WTC11 (cell line): ENCODE measurements at regions not wholly inside any gene's neighbourhood (a gene's known extent, or its start where the extent isn't known, plus 50 kb on each side); places are given as distances from the start of the nearest gene placed in this dataset.

Experiments used
- CREM ChIP-seq: sonication (generic); formaldehyde crosslinking; IDR thresholded peaks from 2 replicates; pipeline ENCODE4 v1.8.1; 2022; ENCODE audit warnings: mild to moderate bottlenecking, missing genetic modification reagents, moderate library complexity
- ELF4 ChIP-seq: sonication (generic); formaldehyde crosslinking; IDR thresholded peaks from 2 replicates; pipeline ENCODE4 v1.8.1; 2022; ENCODE audit warnings: low read depth, mild to moderate bottlenecking, moderate library complexity, missing genetic modification reagents
- ETV6 ChIP-seq: sonication (generic); formaldehyde crosslinking; IDR thresholded peaks from 2 replicates; pipeline ENCODE4 v1.8.1; 2022; ENCODE audit warnings: mild to moderate bottlenecking, missing genetic modification reagents
- JUN ChIP-seq: sonication (generic); formaldehyde crosslinking; IDR thresholded peaks from 2 replicates; pipeline ENCODE4 v1.8.0; 2023; ENCODE audit warnings: mild to moderate bottlenecking, missing genetic modification reagents
- NR3C1 ChIP-seq: sonication (generic); formaldehyde crosslinking; conservative IDR thresholded peaks from 2 replicates; pipeline ENCODE4 v1.8.1; 2023; ENCODE audit warnings: low read depth, mild to moderate bottlenecking, missing genetic modification reagents
- TP53 ChIP-seq: sonication (generic); formaldehyde crosslinking; IDR thresholded peaks from 2 replicates; pipeline ENCODE4 v1.8.1; 2023; ENCODE audit warnings: mild to moderate bottlenecking, missing genetic modification reagents
- ZNF121 ChIP-seq: sonication (generic); formaldehyde crosslinking; IDR thresholded peaks from 2 replicates; pipeline ENCODE4 v1.8.0; 2023; ENCODE audit warnings: missing genetic modification reagents
- TF ChIP-seq, protein P1 (sequence below): sonication (generic); formaldehyde crosslinking; IDR thresholded peaks from 2 replicates; pipeline ENCODE4 v1.8.0; 2022; ENCODE audit warnings: mild to moderate bottlenecking, missing genetic modification reagents
- TF ChIP-seq, protein P2 (sequence below): sonication (generic); formaldehyde crosslinking; IDR thresholded peaks from 2 replicates; pipeline ENCODE4 v1.8.0; 2022; ENCODE audit warnings: mild to moderate bottlenecking, missing genetic modification reagents
- TF ChIP-seq, protein P3 (sequence below): sonication (generic); formaldehyde crosslinking; IDR thresholded peaks from 2 replicates; pipeline ENCODE4 v1.8.0; 2022; ENCODE audit warnings: mild to moderate bottlenecking, missing genetic modification reagents
- TF ChIP-seq, protein P4 (sequence below): fragments of 200-600 bp; IDR thresholded peaks from 2 replicates; pipeline ENCODE4 v1.8.0; 2022; ENCODE audit warnings: antibody characterized with exemption
- TF ChIP-seq, protein P5 (sequence below): sonication (generic); formaldehyde crosslinking; IDR thresholded peaks from 2 replicates; pipeline ENCODE4 v1.8.1; 2022; ENCODE audit warnings: low read depth, mild to moderate bottlenecking, moderate library complexity, missing genetic modification reagents, borderline replicate concordance
- TF ChIP-seq, protein P6 (sequence below): sonication (generic); formaldehyde crosslinking; IDR thresholded peaks from 2 replicates; pipeline ENCODE4 v1.8.1; 2022; ENCODE audit warnings: low read depth, missing genetic modification reagents, borderline replicate concordance
- TF ChIP-seq, protein P7 (sequence below): sonication (generic); formaldehyde crosslinking; IDR thresholded peaks from 2 replicates; pipeline ENCODE4 v1.8.0; 2022; ENCODE audit warnings: mild to moderate bottlenecking, missing genetic modification reagents

DNA sequence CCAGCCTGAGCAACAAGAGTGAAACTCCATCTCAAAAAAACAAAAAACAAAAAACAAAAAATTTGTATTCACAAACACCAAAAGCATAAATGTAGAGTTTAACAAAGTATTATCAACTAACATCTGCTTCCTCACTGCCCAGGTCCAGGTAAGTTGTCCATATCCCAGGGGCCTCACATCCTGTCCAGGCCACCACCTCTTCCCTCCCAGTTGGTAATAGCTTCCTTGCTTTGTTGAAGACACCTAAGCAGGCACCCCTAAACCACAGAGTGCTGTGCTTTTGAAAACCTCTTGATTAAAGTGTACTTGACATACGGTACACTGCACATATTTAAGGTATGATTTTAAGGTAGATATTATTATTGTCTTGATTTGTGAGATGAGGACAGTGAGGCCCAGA is 299.8 kb downstream of the SHQ1 start:
- TF ChIP-seq, protein P1, sequence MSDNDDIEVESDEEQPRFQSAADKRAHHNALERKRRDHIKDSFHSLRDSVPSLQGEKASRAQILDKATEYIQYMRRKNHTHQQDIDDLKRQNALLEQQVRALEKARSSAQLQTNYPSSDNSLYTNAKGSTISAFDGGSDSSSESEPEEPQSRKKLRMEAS (CRISPR knock-in tag): no peak
- TF ChIP-seq, protein P2, sequence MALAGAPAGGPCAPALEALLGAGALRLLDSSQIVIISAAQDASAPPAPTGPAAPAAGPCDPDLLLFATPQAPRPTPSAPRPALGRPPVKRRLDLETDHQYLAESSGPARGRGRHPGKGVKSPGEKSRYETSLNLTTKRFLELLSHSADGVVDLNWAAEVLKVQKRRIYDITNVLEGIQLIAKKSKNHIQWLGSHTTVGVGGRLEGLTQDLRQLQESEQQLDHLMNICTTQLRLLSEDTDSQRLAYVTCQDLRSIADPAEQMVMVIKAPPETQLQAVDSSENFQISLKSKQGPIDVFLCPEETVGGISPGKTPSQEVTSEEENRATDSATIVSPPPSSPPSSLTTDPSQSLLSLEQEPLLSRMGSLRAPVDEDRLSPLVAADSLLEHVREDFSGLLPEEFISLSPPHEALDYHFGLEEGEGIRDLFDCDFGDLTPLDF (CRISPR knock-in tag): no peak
- TF ChIP-seq, protein P3, sequence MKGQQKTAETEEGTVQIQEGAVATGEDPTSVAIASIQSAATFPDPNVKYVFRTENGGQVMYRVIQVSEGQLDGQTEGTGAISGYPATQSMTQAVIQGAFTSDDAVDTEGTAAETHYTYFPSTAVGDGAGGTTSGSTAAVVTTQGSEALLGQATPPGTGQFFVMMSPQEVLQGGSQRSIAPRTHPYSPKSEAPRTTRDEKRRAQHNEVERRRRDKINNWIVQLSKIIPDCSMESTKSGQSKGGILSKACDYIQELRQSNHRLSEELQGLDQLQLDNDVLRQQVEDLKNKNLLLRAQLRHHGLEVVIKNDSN (CRISPR knock-in tag): no peak
- TF ChIP-seq, protein P4, sequence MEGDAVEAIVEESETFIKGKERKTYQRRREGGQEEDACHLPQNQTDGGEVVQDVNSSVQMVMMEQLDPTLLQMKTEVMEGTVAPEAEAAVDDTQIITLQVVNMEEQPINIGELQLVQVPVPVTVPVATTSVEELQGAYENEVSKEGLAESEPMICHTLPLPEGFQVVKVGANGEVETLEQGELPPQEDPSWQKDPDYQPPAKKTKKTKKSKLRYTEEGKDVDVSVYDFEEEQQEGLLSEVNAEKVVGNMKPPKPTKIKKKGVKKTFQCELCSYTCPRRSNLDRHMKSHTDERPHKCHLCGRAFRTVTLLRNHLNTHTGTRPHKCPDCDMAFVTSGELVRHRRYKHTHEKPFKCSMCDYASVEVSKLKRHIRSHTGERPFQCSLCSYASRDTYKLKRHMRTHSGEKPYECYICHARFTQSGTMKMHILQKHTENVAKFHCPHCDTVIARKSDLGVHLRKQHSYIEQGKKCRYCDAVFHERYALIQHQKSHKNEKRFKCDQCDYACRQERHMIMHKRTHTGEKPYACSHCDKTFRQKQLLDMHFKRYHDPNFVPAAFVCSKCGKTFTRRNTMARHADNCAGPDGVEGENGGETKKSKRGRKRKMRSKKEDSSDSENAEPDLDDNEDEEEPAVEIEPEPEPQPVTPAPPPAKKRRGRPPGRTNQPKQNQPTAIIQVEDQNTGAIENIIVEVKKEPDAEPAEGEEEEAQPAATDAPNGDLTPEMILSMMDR: no peak
- TF ChIP-seq ZNF121 (CRISPR knock-in tag) (no peak), ETV6 (CRISPR knock-in tag) (no peak), NR3C1 (CRISPR knock-in tag) (no peak), ELF4 (CRISPR knock-in tag) (no peak), CREM (CRISPR knock-in tag) (no peak), JUN (CRISPR knock-in tag) (no peak), TP53 (CRISPR knock-in tag) (no peak)
- TF ChIP-seq, protein P5, sequence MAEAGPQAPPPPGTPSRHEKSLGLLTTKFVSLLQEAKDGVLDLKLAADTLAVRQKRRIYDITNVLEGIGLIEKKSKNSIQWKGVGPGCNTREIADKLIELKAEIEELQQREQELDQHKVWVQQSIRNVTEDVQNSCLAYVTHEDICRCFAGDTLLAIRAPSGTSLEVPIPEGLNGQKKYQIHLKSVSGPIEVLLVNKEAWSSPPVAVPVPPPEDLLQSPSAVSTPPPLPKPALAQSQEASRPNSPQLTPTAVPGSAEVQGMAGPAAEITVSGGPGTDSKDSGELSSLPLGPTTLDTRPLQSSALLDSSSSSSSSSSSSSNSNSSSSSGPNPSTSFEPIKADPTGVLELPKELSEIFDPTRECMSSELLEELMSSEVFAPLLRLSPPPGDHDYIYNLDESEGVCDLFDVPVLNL: no peak
- TF ChIP-seq, protein P6, sequence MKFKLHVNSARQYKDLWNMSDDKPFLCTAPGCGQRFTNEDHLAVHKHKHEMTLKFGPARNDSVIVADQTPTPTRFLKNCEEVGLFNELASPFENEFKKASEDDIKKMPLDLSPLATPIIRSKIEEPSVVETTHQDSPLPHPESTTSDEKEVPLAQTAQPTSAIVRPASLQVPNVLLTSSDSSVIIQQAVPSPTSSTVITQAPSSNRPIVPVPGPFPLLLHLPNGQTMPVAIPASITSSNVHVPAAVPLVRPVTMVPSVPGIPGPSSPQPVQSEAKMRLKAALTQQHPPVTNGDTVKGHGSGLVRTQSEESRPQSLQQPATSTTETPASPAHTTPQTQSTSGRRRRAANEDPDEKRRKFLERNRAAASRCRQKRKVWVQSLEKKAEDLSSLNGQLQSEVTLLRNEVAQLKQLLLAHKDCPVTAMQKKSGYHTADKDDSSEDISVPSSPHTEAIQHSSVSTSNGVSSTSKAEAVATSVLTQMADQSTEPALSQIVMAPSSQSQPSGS (CRISPR knock-in tag): no peak
- TF ChIP-seq, protein P7, sequence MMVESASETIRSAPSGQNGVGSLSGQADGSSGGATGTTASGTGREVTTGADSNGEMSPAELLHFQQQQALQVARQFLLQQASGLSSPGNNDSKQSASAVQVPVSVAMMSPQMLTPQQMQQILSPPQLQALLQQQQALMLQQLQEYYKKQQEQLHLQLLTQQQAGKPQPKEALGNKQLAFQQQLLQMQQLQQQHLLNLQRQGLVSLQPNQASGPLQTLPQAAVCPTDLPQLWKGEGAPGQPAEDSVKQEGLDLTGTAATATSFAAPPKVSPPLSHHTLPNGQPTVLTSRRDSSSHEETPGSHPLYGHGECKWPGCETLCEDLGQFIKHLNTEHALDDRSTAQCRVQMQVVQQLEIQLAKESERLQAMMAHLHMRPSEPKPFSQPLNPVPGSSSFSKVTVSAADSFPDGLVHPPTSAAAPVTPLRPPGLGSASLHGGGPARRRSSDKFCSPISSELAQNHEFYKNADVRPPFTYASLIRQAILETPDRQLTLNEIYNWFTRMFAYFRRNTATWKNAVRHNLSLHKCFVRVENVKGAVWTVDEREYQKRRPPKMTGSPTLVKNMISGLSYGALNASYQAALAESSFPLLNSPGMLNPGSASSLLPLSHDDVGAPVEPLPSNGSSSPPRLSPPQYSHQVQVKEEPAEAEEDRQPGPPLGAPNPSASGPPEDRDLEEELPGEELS (CRISPR knock-in tag): no peak
